Caco-2 (cell line): ENCODE measurements at regions not wholly inside any gene's neighbourhood (a gene's known extent, or its start where the extent isn't known, plus 50 kb on each side); places are given as distances from the start of the nearest gene placed in this dataset.

ENCODE experiments used
- BruUV-seq: library from RNA; stranded (reverse); fragments of 400-500 nt; replicated peaks from 2 replicates; lab custom pipeline; 2021; lab: Mats Ljungman, UMichigan
- CTCF ChIA-PET: fragments of 300-600 bp; sonication (Branson Sonifier 250); formaldehyde crosslinking; loops from one replicate; lab custom pipeline; 2022; ENCODE audit warnings: antibody characterized with exemption; lab: Charles Lee
- POLR2A ChIA-PET: fragments of 300-600 bp; sonication (Branson Sonifier 250); formaldehyde crosslinking; loops from one replicate; lab custom pipeline; 2022; ENCODE audit warnings: antibody characterized with exemption; lab: Charles Lee
- DNase-seq, 2 experiments: peaks; one replicate each; pipeline versions ENCODE4 v3.0.0 to v3.0.0-alpha.2; 2020 to 2022
- H3K27me3 ChIP-seq: replicated peaks from 2 replicates; pipeline ENCODE4 v1.6.0; 2011; ENCODE audit warnings: low read length; ENCODE audit not compliant: control insufficient read depth, insufficient read depth
- H3K36me3 ChIP-seq: 2 replicates; pipeline ENCODE4 v1.5.1; 2011; ENCODE audit warnings: low read length; ENCODE audit not compliant: control insufficient read depth, insufficient read depth
- H3K4me1 ChIP-seq: fragments of 250-450 bp; sonication (Bioruptor Pico); 2 replicates; pipeline ENCODE4 v1.5.1; 2020; ENCODE audit warnings: mild to moderate bottlenecking
- H3K4me3 ChIP-seq: 2 replicates; pipeline ENCODE4 v1.5.1; 2011; ENCODE audit warnings: low read depth, mild to moderate bottlenecking, control low read depth, low read length
- H3K9me3 ChIP-seq: fragments of 250-450 bp; sonication (Bioruptor Pico); 2 replicates; pipeline ENCODE4 v1.5.1; 2020; ENCODE audit warnings: mild to moderate bottlenecking, moderate library complexity
- H3K27ac Mint-ChIP-seq: one replicate; pipeline ENCODE4 v1.8.0; 2022; ENCODE audit warnings: mixed read lengths; ENCODE audit not compliant: unreplicated experiment
- H3K27me3 Mint-ChIP-seq: one replicate; pipeline ENCODE4 v1.8.0; 2022; ENCODE audit warnings: mixed read lengths; ENCODE audit not compliant: insufficient read depth, unreplicated experiment
- H3K36me3 Mint-ChIP-seq: one replicate; pipeline ENCODE4 v1.8.0; 2022; ENCODE audit warnings: mild to moderate bottlenecking, mixed read lengths; ENCODE audit not compliant: insufficient read depth, unreplicated experiment
- H3K4me1 Mint-ChIP-seq: one replicate; pipeline ENCODE4 v1.8.0; 2022; ENCODE audit warnings: low read depth, mixed read lengths; ENCODE audit not compliant: unreplicated experiment
- H3K4me3 Mint-ChIP-seq: one replicate; pipeline ENCODE4 v1.8.0; 2022; ENCODE audit warnings: mild to moderate bottlenecking, moderate library complexity, mixed read lengths; ENCODE audit not compliant: unreplicated experiment
- H3K9me3 Mint-ChIP-seq: one replicate; pipeline ENCODE4 v1.8.0; 2022; ENCODE audit warnings: mixed read lengths; ENCODE audit not compliant: unreplicated experiment
- CTCF ChIP-seq, 2 experiments: fragments of 200-600 bp in 1 of 2; IDR thresholded peaks; 1 replicate in 1 of 2; 2 replicates in 1 of 2; pipeline versions ENCODE4 v1.5.1 to v1.8.0; 2011 to 2022; ENCODE audit warnings: antibody characterized with exemption in 1 of 2, control low read depth in 1 of 2, inconsistent platforms in 1 of 2, low read depth in 1 of 2, low read length in 1 of 2, mild to moderate bottlenecking in 1 of 2, moderate library complexity in 1 of 2; ENCODE audit not compliant: insufficient read depth in 1 of 2, severe bottlenecking in 1 of 2, unreplicated experiment in 1 of 2
- intact Hi-C: fragments of 100-400 bp; cut with micrococcal nuclease; formaldehyde crosslinking; loops from one replicate; pipeline ENCODE4 v1.10.0; 2022; ENCODE audit not compliant: unreplicated experiment

GRCh38 chr2:173435574-173435973 lies 80.9 kb downstream of the CDCA7 start:
- DNase-seq, result no peak
- Histone ChIP-seq H3K4me3 (no peak overlapping the region), H3K4me1 (no peaks in the 10 kb centered on the region), H3K36me3 (no peaks in the 10 kb centered on the region), H3K9me3 (no peaks in the 10 kb centered on the region), H3K27me3 (no peaks in the 10 kb centered on the region)
- no peak for TF ChIP-seq CTCF (IDR thresholded peaks at IDR 0.05; ENCODE audit: insufficient read depth in 1 of 2, low read depth in 1 of 2, low read length in 1 of 2, severe bottlenecking in 1 of 2, unreplicated experiment in 1 of 2)
- no peaks in the 10 kb centered on the region for H3K4me1 Mint-ChIP-seq
- POLR2A ChIA-PET, result no interaction called here
- peaks cover 34% of the 10 kb centered on the region for H3K27me3 Mint-ChIP-seq
- CTCF ChIA-PET, result no interaction called here
- intact Hi-C loops, result no loop called here
- no peaks in the 10 kb centered on the region for H3K36me3 Mint-ChIP-seq
- BruUV-seq, result no TSS peak
- no peaks in the 10 kb centered on the region for H3K9me3 Mint-ChIP-seq
- H3K27ac Mint-ChIP-seq, result no peak overlapping the region
- H3K4me3 Mint-ChIP-seq, result no peak overlapping the region

- H3K9me3 ChIP-seq, result no peaks in the 10 kb centered on the region
- no peaks in the 10 kb centered on the region for H3K4me1 Mint-ChIP-seq
- H3K4me3 Mint-ChIP-seq, result no peak overlapping the region
- no peak overlapping the region for H3K4me3 ChIP-seq
- H3K4me1 ChIP-seq, result no peaks in the 10 kb centered on the region
- H3K27me3 ChIP-seq, result no peaks in the 10 kb centered on the region
- no peaks in the 10 kb centered on the region for H3K36me3 ChIP-seq
- no peaks in the 10 kb centered on the region for H3K9me3 Mint-ChIP-seq
- no peak for TF ChIP-seq CTCF (IDR thresholded peaks at IDR 0.05; ENCODE audit: insufficient read depth in 1 of 2, low read depth in 1 of 2, low read length in 1 of 2, severe bottlenecking in 1 of 2, unreplicated experiment in 1 of 2)
- peaks cover 34% of the 10 kb centered on the region for H3K27me3 Mint-ChIP-seq
- POLR2A ChIA-PET, result no interaction called here
- H3K27ac Mint-ChIP-seq, result no peak overlapping the region
- no peak for DNase-seq
- no peaks in the 10 kb centered on the region for H3K36me3 Mint-ChIP-seq
- CTCF ChIA-PET, result no interaction called here
- intact Hi-C loops, result no loop called here
- BruUV-seq, result no TSS peak
Observed at GRCh38 chr2:173436088-173436487, 81.4 kb downstream of the CDCA7 start.

GRCh38 chr2:173441222-173441621 lies 86.5 kb downstream of the CDCA7 start:
- POLR2A ChIA-PET, result no interaction called here
- Histone ChIP-seq H3K27me3 (no peaks in the 10 kb centered on the region), H3K4me1 (no peaks in the 10 kb centered on the region), H3K9me3 (no peaks in the 10 kb centered on the region), H3K36me3 (no peaks in the 10 kb centered on the region), H3K4me3 (no peak overlapping the region)
- intact Hi-C loops, result loop anchor here (5.0 kb wide), 1 partner anchor 129 kb away; no protein-coding TSS in a partner anchor
- Mint-ChIP-seq H3K27me3 (peaks cover 16% of the 10 kb centered on the region), H3K27ac (no peak overlapping the region), H3K36me3 (no peaks in the 10 kb centered on the region), H3K4me1 (no peaks in the 10 kb centered on the region), H3K9me3 (no peaks in the 10 kb centered on the region), H3K4me3 (no peak overlapping the region)
- no TSS peak for BruUV-seq
- DNase-seq, result no peak
- TF ChIP-seq CTCF (IDR thresholded peaks at IDR 0.05; ENCODE audit: insufficient read depth in 1 of 2, low read depth in 1 of 2, low read length in 1 of 2, severe bottlenecking in 1 of 2, unreplicated experiment in 1 of 2), result no peak
- CTCF ChIA-PET, result no interaction called here
